K562 (cell line): ENCODE measurements at regions not wholly inside any gene's neighbourhood (a gene's known extent, or its start where the extent isn't known, plus 50 kb on each side); places are given as distances from the start of the nearest gene placed in this dataset.

Source experiments
- ATAC-seq: fragments of 200-7000 bp; cut with Tn5 transposase; 3 replicates; pipeline ENCODE4 v1.9.1; 2020; ENCODE audit warnings: moderate library complexity
- BruUV-seq: library from RNA; stranded (reverse); fragments of 400-500 nt; replicated peaks from 2 replicates; lab custom pipeline; 2021; lab: Mats Ljungman, UMichigan
- CTCF ChIA-PET: fragments of 300-600 bp; formaldehyde crosslinking; extraction: SDS; loops from one replicate; lab custom pipeline; 2021; ENCODE audit warnings: low intra/inter-chr PET ratio; lab: Yijun Ruan, JAX
- POLR2A ChIA-PET: fragments of 300-600, 350-650 bp; sonication (Branson Sonifier 250); formaldehyde crosslinking; extraction: SDS; loops from one replicate; lab custom pipeline; 2021; ENCODE audit warnings: antibody characterized with exemption, inconsistent platforms; lab: Yijun Ruan, JAX
- DNase-seq, 4 experiments: peaks; one replicate each; pipeline versions ENCODE4 v3.0.0 to v3.0.0-alpha.2; 2011 to 2018; ENCODE audit warnings: low spot score in 3 of 4, mixed read lengths in 3 of 4; ENCODE audit errors: extremely low read depth in 1 of 4
- FAIRE-seq: peaks from 2 replicates; lab custom pipeline; 2011; peaks lifted over from hg19 to GRCh38; lab: Jason Lieb, UNC
- H2AFZ ChIP-seq: 2 replicates; pipeline ENCODE4 v1.6.0; 2011; ENCODE audit warnings: low read depth, low read length, control low read depth, inconsistent platforms
- H3K27ac ChIP-seq: fragments of 200-600 bp; 3 replicates; pipeline ENCODE4 v1.8.0; 2011; ENCODE audit warnings: low read depth, mild to moderate bottlenecking, control low read depth, inconsistent platforms, low read length, moderate library complexity, mixed read lengths; ENCODE audit errors: extremely low read depth
- H3K27me3 ChIP-seq, 2 experiments: fragments of 300-600 bp in 1 of 2; 2 replicates in 1 of 2; 3 replicates in 1 of 2; pipeline versions ENCODE4 v1.6.0 to v1.8.0; 2011; ENCODE audit warnings: inconsistent platforms in 2 of 2, low read length in 2 of 2, mild to moderate bottlenecking in 1 of 2, mixed read lengths in 1 of 2, moderate library complexity in 1 of 2; ENCODE audit not compliant: control insufficient read depth in 2 of 2, insufficient read depth in 2 of 2
- H3K36me3 ChIP-seq: fragments of 300-600 bp; 3 replicates; pipeline ENCODE4 v1.8.0; 2011; ENCODE audit warnings: mild to moderate bottlenecking, low read length, inconsistent platforms; ENCODE audit not compliant: control insufficient read depth, insufficient read depth
- H3K4me1 ChIP-seq, 2 experiments: fragments of 200-600 bp in 1 of 2; replicated peaks in 1 of 2; 2 replicates in 1 of 2; 3 replicates in 1 of 2; pipeline versions ENCODE4 v1.5.1 to v1.8.0; 2011; ENCODE audit warnings: inconsistent platforms in 2 of 2, low read length in 2 of 2, mild to moderate bottlenecking in 1 of 2, mixed read lengths in 1 of 2, moderate library complexity in 1 of 2; ENCODE audit not compliant: control insufficient read depth in 2 of 2, insufficient read depth in 2 of 2
- H3K4me2 ChIP-seq: 2 replicates; pipeline ENCODE4 v1.6.1; 2011; ENCODE audit warnings: low read length, control low read depth, inconsistent platforms, mixed read lengths; ENCODE audit not compliant: insufficient read depth
- H3K4me3 ChIP-seq: fragments of 200-600 bp; sonication (generic), shearing (Covaris generic); 2 replicates; pipeline ENCODE4 v1.5.1; 2016; ENCODE audit warnings: control low read depth, inconsistent platforms
- H3K79me2 ChIP-seq: fragments of 200-600 bp; 3 replicates; pipeline ENCODE4 v1.8.0; 2011; ENCODE audit warnings: low read length, inconsistent platforms; ENCODE audit not compliant: control insufficient read depth, insufficient read depth
- H3K9ac ChIP-seq, 2 experiments: 2 replicates each; pipeline versions ENCODE4 v1.6.0 to v1.6.1; 2011; ENCODE audit warnings: low read depth in 2 of 2, low read length in 2 of 2, control low read depth in 1 of 2, inconsistent platforms in 1 of 2, mild to moderate bottlenecking in 1 of 2, mixed read lengths in 1 of 2; ENCODE audit not compliant: insufficient read depth in 1 of 2
- H3K9me1 ChIP-seq: one replicate; pipeline ENCODE4 v1.6.0; 2011; ENCODE audit warnings: inconsistent platforms, mild to moderate bottlenecking, low read length, moderate library complexity; ENCODE audit not compliant: control insufficient read depth, insufficient read depth
- H3K9me3 ChIP-seq: replicated peaks from 2 replicates; pipeline ENCODE4 v1.5.1; 2011; ENCODE audit warnings: low read depth, low read length, inconsistent platforms; ENCODE audit not compliant: control insufficient read depth, insufficient read depth
- H4K20me1 ChIP-seq: replicated peaks from 2 replicates; pipeline ENCODE4 v1.6.1; 2011; ENCODE audit warnings: low read length, inconsistent platforms, mixed read lengths; ENCODE audit not compliant: control insufficient read depth, insufficient read depth
- BRD9 ChIP-seq: fragments of 450-650 bp; IDR thresholded peaks from 2 replicates; pipeline ENCODE4 v1.6.1; 2018; ENCODE audit warnings: low read depth; ENCODE audit not compliant: partially characterized antibody
- ESRRB ChIP-seq: fragments of 250-450 bp; sonication (Bioruptor Pico); IDR thresholded peaks from 2 replicates; pipeline ENCODE4 v1.5.0; 2020; ENCODE audit warnings: mild to moderate bottlenecking, moderate library complexity, borderline replicate concordance
- GABPA ChIP-seq: fragments of 200-800 bp; sonication (Bioruptor generic); conservative IDR thresholded peaks from 2 replicates; pipeline ENCODE4 v1.6.1; 2016; ENCODE audit warnings: low read depth, missing genetic modification characterization, missing compliant biosample characterization
- JUNB ChIP-seq: fragments of 450-650 bp; formaldehyde crosslinking; conservative IDR thresholded peaks from 2 replicates; pipeline ENCODE4 v1.4.0; 2020; ENCODE audit warnings: mild to moderate bottlenecking
- KLF6 ChIP-seq: fragments of 250-450 bp; sonication (Bioruptor Pico); IDR thresholded peaks from 2 replicates; pipeline ENCODE4 v1.4.0; 2020; ENCODE audit warnings: mild to moderate bottlenecking, moderate library complexity, borderline replicate concordance
- NFE2L1 ChIP-seq: fragments of 450-650 bp; IDR thresholded peaks from 2 replicates; pipeline ENCODE4 v1.6.1; 2016; ENCODE audit warnings: missing genetic modification characterization, low read depth, mild to moderate bottlenecking, missing compliant biosample characterization, moderate library complexity, borderline replicate concordance
- NFXL1 ChIP-seq: fragments of 450-650 bp; formaldehyde crosslinking; IDR thresholded peaks from 2 replicates; pipeline ENCODE4 v1.4.0; 2021; ENCODE audit warnings: mild to moderate bottlenecking
- RBFOX2 ChIP-seq: fragments of 200-400 bp; formaldehyde crosslinking; IDR thresholded peaks from 2 replicates; pipeline ENCODE4 v1.6.1; 2017; ENCODE audit warnings: low read depth, mild to moderate bottlenecking, low read length, moderate library complexity
- SAFB2 ChIP-seq: fragments of 200-400 bp; formaldehyde crosslinking; IDR thresholded peaks from 2 replicates; pipeline ENCODE4 v1.6.1; 2018; ENCODE audit warnings: borderline replicate concordance, low read length, low read depth, moderate library complexity; ENCODE audit not compliant: severe bottlenecking
- SIN3A ChIP-seq, 2 experiments: fragments of 150-350 bp in 1 of 2; IDR thresholded peaks; 2 replicates each; pipeline ENCODE4 v1.6.1; 2011 to 2016; ENCODE audit warnings: borderline replicate concordance in 2 of 2, low read depth in 2 of 2, low read length in 2 of 2, mild to moderate bottlenecking in 2 of 2, moderate library complexity in 2 of 2; ENCODE audit not compliant: control insufficient read depth in 1 of 2
- SRSF9 ChIP-seq: fragments of 200-400 bp; formaldehyde crosslinking; IDR thresholded peaks from 2 replicates; pipeline ENCODE4 v1.6.1; 2017; ENCODE audit warnings: low read depth, low read length, borderline replicate concordance
- STAT5A ChIP-seq: IDR thresholded peaks from 2 replicates; pipeline ENCODE4 v1.6.1; 2012; ENCODE audit warnings: low read length, inconsistent platforms, borderline replicate concordance
- ZNF644 ChIP-seq: fragments of 200-800 bp; sonication (Bioruptor generic); IDR thresholded peaks from 2 replicates; pipeline ENCODE4 v1.6.1; 2016; ENCODE audit warnings: low read depth, missing genetic modification characterization, missing compliant biosample characterization
- WGBS: fragments of 100-300 bp; shearing (Covaris generic); methylation state at CpG from one replicate; pipeline ENCODE4 v1.1.6; 2016; ENCODE audit warnings: low coverage, mixed read lengths; ENCODE audit not compliant: insufficient coverage; ENCODE audit errors: missing lambda C conversion rate; 5-methylcytosine and 5-hydroxymethylcytosine counted together
- in situ Hi-C: fragments of 300-500 bp; cut with MboI; formaldehyde crosslinking; loops from 4 replicates; pipeline ENCODE4 v1.15.0; 2018; ENCODE audit warnings: inconsistent platforms, mixed read lengths
- intact Hi-C: fragments of 100-400 bp; cut with micrococcal nuclease; formaldehyde crosslinking; loops from 2 replicates; pipeline ENCODE4 v1.14.2; 2022
- TF ChIP-seq, protein P1 (sequence below), 2 experiments: fragments of 450-650 bp; IDR thresholded peaks; 2 replicates each; pipeline ENCODE4 v1.6.1; 2018; ENCODE audit warnings: mild to moderate bottlenecking in 2 of 2, low read depth in 1 of 2; ENCODE audit not compliant: partially characterized antibody in 2 of 2
- TF ChIP-seq, protein P2 (sequence below): sonication (generic); formaldehyde crosslinking; IDR thresholded peaks from 2 replicates; pipeline ENCODE4 v1.8.0; 2022; ENCODE audit warnings: missing genetic modification reagents, mild to moderate bottlenecking, moderate library complexity, borderline replicate concordance
- TF ChIP-seq, protein P3 (sequence below): sonication (generic); formaldehyde crosslinking; IDR thresholded peaks from 2 replicates; pipeline ENCODE4 v1.9.0; 2022; ENCODE audit warnings: mild to moderate bottlenecking, missing genetic modification reagents

- TF ChIP-seq SRSF9 = no peak
These were observed 111.3 kb upstream of the ZNF462 start (continued) for GRCh38 chr9:106751681-106752080.

- Histone ChIP-seq H3K4me1 (no peaks in the 10 kb centered on the region), H3K27me3 (no peaks in the 10 kb centered on the region), H3K4me2 (no peak overlapping the region), H3K4me3 (no peak overlapping the region), H3K9me1 (no peaks in the 10 kb centered on the region), H3K9ac (no peak overlapping the region), H2AFZ (no peak overlapping the region), H3K36me3 (no peaks in the 10 kb centered on the region), H3K79me2 (no peaks in the 10 kb centered on the region), H3K27ac (no peak overlapping the region), H4K20me1 (no peaks in the 10 kb centered on the region), H3K9me3 (no peaks in the 10 kb centered on the region)
- ChIA-PET CTCF (no interaction called here), POLR2A (no interaction called here)
- FAIRE-seq (no peak), ATAC-seq (no peak), DNase-seq (no peak)
- intact Hi-C loops (no loop called here), in situ Hi-C loops (no loop called here)
- no TSS peak for BruUV-seq
- TF ChIP-seq, protein P1, sequence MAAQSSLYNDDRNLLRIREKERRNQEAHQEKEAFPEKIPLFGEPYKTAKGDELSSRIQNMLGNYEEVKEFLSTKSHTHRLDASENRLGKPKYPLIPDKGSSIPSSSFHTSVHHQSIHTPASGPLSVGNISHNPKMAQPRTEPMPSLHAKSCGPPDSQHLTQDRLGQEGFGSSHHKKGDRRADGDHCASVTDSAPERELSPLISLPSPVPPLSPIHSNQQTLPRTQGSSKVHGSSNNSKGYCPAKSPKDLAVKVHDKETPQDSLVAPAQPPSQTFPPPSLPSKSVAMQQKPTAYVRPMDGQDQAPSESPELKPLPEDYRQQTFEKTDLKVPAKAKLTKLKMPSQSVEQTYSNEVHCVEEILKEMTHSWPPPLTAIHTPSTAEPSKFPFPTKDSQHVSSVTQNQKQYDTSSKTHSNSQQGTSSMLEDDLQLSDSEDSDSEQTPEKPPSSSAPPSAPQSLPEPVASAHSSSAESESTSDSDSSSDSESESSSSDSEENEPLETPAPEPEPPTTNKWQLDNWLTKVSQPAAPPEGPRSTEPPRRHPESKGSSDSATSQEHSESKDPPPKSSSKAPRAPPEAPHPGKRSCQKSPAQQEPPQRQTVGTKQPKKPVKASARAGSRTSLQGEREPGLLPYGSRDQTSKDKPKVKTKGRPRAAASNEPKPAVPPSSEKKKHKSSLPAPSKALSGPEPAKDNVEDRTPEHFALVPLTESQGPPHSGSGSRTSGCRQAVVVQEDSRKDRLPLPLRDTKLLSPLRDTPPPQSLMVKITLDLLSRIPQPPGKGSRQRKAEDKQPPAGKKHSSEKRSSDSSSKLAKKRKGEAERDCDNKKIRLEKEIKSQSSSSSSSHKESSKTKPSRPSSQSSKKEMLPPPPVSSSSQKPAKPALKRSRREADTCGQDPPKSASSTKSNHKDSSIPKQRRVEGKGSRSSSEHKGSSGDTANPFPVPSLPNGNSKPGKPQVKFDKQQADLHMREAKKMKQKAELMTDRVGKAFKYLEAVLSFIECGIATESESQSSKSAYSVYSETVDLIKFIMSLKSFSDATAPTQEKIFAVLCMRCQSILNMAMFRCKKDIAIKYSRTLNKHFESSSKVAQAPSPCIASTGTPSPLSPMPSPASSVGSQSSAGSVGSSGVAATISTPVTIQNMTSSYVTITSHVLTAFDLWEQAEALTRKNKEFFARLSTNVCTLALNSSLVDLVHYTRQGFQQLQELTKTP (IDR thresholded peaks at IDR 0.05; ENCODE audit: low read depth in 1 of 2, partially characterized antibody in 2 of 2) = no peak
- TF ChIP-seq SAFB2 = no peak
- TF ChIP-seq BRD9 = no peak
- TF ChIP-seq ZNF644 (tag) = no peak
- no peak for TF ChIP-seq NFXL1 (CRISPR knock-in tag)
- no peak for TF ChIP-seq KLF6 (CRISPR knock-in tag)
- TF ChIP-seq, protein P2, sequence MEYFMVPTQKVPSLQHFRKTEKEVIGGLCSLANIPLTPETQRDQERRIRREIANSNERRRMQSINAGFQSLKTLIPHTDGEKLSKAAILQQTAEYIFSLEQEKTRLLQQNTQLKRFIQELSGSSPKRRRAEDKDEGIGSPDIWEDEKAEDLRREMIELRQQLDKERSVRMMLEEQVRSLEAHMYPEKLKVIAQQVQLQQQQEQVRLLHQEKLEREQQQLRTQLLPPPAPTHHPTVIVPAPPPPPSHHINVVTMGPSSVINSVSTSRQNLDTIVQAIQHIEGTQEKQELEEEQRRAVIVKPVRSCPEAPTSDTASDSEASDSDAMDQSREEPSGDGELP (CRISPR knock-in tag) = no peak
- TF ChIP-seq, protein P3, sequence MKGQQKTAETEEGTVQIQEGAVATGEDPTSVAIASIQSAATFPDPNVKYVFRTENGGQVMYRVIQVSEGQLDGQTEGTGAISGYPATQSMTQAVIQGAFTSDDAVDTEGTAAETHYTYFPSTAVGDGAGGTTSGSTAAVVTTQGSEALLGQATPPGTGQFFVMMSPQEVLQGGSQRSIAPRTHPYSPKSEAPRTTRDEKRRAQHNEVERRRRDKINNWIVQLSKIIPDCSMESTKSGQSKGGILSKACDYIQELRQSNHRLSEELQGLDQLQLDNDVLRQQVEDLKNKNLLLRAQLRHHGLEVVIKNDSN (CRISPR knock-in tag) = no peak
- TF ChIP-seq GABPA = no peak
- TF ChIP-seq JUNB = no peak
- no peak for TF ChIP-seq ESRRB (CRISPR knock-in tag)
- no peak for TF ChIP-seq RBFOX2
- no peak for TF ChIP-seq STAT5A
- no peak for TF ChIP-seq SIN3A (IDR thresholded peaks at IDR 0.05; ENCODE audit: borderline replicate concordance in 2 of 2, control insufficient read depth in 1 of 2, low read depth in 2 of 2, low read length in 2 of 2)
- no peak for TF ChIP-seq NFE2L1 (tag)
- WGBS = 0% methylated on average over 3 of the region's 3 CpGs
These were observed 110.4 kb upstream of the ZNF462 start for GRCh38 chr9:106752581-106752980.
